CD4-positive, alpha-beta T cell (primary cell): ENCODE measurements at regions not wholly inside any gene's neighbourhood (a gene's known extent, or its start where the extent isn't known, plus 50 kb on each side); places are given as distances from the start of the nearest gene placed in this dataset.

Source experiments
- ATAC-seq: fragments of 200-7000 bp; cut with Tn5 transposase; one replicate; pipeline ENCODE4 v1.10.0; 2022; ENCODE audit warnings: mild to moderate bottlenecking; ENCODE audit not compliant: poor library complexity
- CTCF ChIA-PET: fragments of 350-600 bp; sonication (Branson Sonifier 250); formaldehyde crosslinking; loops from one replicate; lab custom pipeline; 2021; ENCODE audit warnings: antibody characterized with exemption, inconsistent platforms; lab: Charles Lee
- POLR2A ChIA-PET: fragments of 350-600 bp; sonication (Branson Sonifier 250); formaldehyde crosslinking; loops from one replicate; lab custom pipeline; 2021; ENCODE audit warnings: antibody characterized with exemption, inconsistent platforms; lab: Charles Lee
- DNase-seq, 14 experiments: peaks; one replicate each; pipeline ENCODE4 v3.0.0-alpha.2; 2013 to 2020; ENCODE audit warnings: mixed read lengths in 2 of 14
- H3K27ac ChIP-seq, 2 donors: one replicate each; pipeline versions ENCODE4 v1.5.1 to v1.7.0; 2013; ENCODE audit warnings: low read length in 2 of 2, low read depth in 1 of 2, mild to moderate bottlenecking in 1 of 2
- H3K27me3 ChIP-seq, 2 experiments: 1 replicate in 1 of 2; 2 replicates in 1 of 2; pipeline versions ENCODE4 v1.6.1 to v1.7.0; 2013; ENCODE audit warnings: low read length in 2 of 2, control low read depth in 1 of 2, mild to moderate bottlenecking in 1 of 2, moderate library complexity in 1 of 2; ENCODE audit not compliant: insufficient read depth in 2 of 2, control insufficient read depth in 1 of 2
- H3K36me3 ChIP-seq: one replicate; pipeline ENCODE4 v1.6.1; 2013; ENCODE audit warnings: low read length, control low read depth; ENCODE audit not compliant: insufficient read depth
- H3K4me1 ChIP-seq: one replicate; pipeline ENCODE4 v1.6.1; 2013; ENCODE audit warnings: low read length, control low read depth; ENCODE audit not compliant: insufficient read depth
- H3K4me3 ChIP-seq: one replicate; pipeline ENCODE4 v1.5.1; 2013; ENCODE audit warnings: mild to moderate bottlenecking, low read length, moderate library complexity
- H3K9me3 ChIP-seq, 2 experiments: 1 replicate in 1 of 2; 2 replicates in 1 of 2; pipeline versions ENCODE4 v1.6.1 to v1.7.0; 2013; ENCODE audit warnings: low read length in 2 of 2, mild to moderate bottlenecking in 2 of 2, control low read depth in 1 of 2, moderate library complexity in 1 of 2; ENCODE audit not compliant: control insufficient read depth in 1 of 2, insufficient read depth in 1 of 2
- H3K27ac Mint-ChIP-seq: one replicate; pipeline ENCODE4 v1.8.0; 2020; ENCODE audit warnings: mixed read lengths
- H3K27me3 Mint-ChIP-seq: one replicate; pipeline ENCODE4 v1.8.0; 2021; ENCODE audit warnings: mixed read lengths
- H3K36me3 Mint-ChIP-seq: one replicate; pipeline ENCODE4 v1.8.0; 2021; ENCODE audit warnings: low read depth, mixed read lengths
- H3K4me1 Mint-ChIP-seq: one replicate; pipeline ENCODE4 v1.8.0; 2021; ENCODE audit warnings: low read depth, mixed read lengths
- H3K4me3 Mint-ChIP-seq: one replicate; pipeline ENCODE4 v1.8.0; 2020; ENCODE audit warnings: mild to moderate bottlenecking, mixed read lengths
- H3K9me3 Mint-ChIP-seq: one replicate; pipeline ENCODE4 v1.8.0; 2020; ENCODE audit warnings: mixed read lengths
- intact Hi-C, 2 experiments: fragments of 100-400 bp; cut with DNase I in 1 of 2; cut with micrococcal nuclease in 1 of 2; formaldehyde crosslinking; loops; one replicate each; pipeline versions ENCODE4 v1.15.1 to v1.9.0; 2023 to 2025; cut with DNase I, micrococcal nuclease
- TF ChIP-seq, protein P1 (sequence below): fragments of 200-600 bp; IDR thresholded peaks from one replicate; pipeline ENCODE4 v1.8.0; 2022; ENCODE audit warnings: antibody characterized with exemption, mild to moderate bottlenecking

DNA sequence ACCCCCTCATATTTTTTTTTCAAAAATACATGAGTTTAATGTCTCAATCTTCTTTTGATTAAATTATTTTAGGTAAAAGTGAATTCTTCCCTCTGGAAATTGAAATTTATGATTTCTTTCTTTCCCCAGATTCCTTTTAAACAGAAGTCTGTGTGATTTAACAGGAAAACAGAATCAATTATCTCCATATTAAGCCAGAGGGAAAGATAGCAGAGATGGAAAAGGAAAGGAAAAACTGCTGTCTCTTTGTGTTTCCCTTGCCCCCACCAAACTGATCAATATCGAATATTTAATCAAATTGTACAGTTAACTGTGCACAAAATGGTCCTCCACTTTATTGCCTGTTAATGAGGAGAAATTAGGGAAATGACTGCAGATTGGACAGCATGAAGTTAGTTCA is 203.5 kb upstream of the NECTIN3 start:
- H3K4me3 ChIP-seq = no peak overlapping the region
- TF ChIP-seq, protein P1, sequence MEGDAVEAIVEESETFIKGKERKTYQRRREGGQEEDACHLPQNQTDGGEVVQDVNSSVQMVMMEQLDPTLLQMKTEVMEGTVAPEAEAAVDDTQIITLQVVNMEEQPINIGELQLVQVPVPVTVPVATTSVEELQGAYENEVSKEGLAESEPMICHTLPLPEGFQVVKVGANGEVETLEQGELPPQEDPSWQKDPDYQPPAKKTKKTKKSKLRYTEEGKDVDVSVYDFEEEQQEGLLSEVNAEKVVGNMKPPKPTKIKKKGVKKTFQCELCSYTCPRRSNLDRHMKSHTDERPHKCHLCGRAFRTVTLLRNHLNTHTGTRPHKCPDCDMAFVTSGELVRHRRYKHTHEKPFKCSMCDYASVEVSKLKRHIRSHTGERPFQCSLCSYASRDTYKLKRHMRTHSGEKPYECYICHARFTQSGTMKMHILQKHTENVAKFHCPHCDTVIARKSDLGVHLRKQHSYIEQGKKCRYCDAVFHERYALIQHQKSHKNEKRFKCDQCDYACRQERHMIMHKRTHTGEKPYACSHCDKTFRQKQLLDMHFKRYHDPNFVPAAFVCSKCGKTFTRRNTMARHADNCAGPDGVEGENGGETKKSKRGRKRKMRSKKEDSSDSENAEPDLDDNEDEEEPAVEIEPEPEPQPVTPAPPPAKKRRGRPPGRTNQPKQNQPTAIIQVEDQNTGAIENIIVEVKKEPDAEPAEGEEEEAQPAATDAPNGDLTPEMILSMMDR = no peak
- ChIA-PET CTCF (no interaction called here), POLR2A (no interaction called here)
- H3K9me3 ChIP-seq = no peaks in the 10 kb centered on the region
- H3K36me3 ChIP-seq = no peaks in the 10 kb centered on the region
- intact Hi-C loops = no loop called here
- Mint-ChIP-seq H3K4me1 (no peaks in the 10 kb centered on the region), H3K27ac (no peak overlapping the region), H3K9me3 (no peaks in the 10 kb centered on the region), H3K4me3 (no peak overlapping the region), H3K27me3 (no peaks in the 10 kb centered on the region), H3K36me3 (no peaks in the 10 kb centered on the region)
- DNase-seq (no peak), ATAC-seq (no peak)
- H3K4me1 ChIP-seq = no peaks in the 10 kb centered on the region
- no peak overlapping the region for H3K27ac ChIP-seq
- no peaks in the 10 kb centered on the region for H3K27me3 ChIP-seq

DNA sequence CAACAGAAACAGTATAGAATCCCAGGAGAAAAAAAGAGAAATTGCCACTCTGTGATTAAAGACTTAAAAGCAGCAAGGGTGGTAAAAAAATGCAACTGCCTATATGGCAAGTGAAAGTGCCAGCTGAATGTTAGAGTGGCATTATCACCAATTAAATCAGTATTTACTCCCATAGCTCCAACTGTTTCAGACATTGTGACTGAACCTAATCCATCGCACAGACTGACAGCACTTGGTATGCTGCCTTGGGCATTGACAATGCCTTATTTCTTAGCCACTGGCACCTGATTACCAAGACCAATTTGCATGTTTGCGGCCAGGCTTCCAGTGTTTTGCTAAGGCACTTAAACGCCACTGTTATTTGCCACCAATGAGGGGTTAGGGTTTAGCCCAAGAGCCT is 201.9 kb upstream of the NECTIN3 start:
- DNase-seq (no peak), ATAC-seq (no peak)
- no peaks in the 10 kb centered on the region for H3K9me3 Mint-ChIP-seq
- intact Hi-C loops = no loop called here
- ChIA-PET CTCF (interaction anchor here (1.1 kb wide), 1 partner anchor 14 kb away, joined by 3 read pairs; no protein-coding TSS in a partner anchor), POLR2A (no interaction called here)
- H3K4me3 Mint-ChIP-seq = no peak overlapping the region
- Histone ChIP-seq H3K4me1 (no peaks in the 10 kb centered on the region), H3K27me3 (no peaks in the 10 kb centered on the region), H3K27ac (no peak overlapping the region), H3K36me3 (no peaks in the 10 kb centered on the region), H3K4me3 (no peak overlapping the region), H3K9me3 (peaks cover 0 to 5% of the 10 kb centered on the region in 2 experiments)
- no peak overlapping the region for H3K27ac Mint-ChIP-seq
- H3K36me3 Mint-ChIP-seq = no peaks in the 10 kb centered on the region
- H3K27me3 Mint-ChIP-seq = no peaks in the 10 kb centered on the region
- H3K4me1 Mint-ChIP-seq = no peaks in the 10 kb centered on the region
- TF ChIP-seq, protein P1 = no peak

DNA sequence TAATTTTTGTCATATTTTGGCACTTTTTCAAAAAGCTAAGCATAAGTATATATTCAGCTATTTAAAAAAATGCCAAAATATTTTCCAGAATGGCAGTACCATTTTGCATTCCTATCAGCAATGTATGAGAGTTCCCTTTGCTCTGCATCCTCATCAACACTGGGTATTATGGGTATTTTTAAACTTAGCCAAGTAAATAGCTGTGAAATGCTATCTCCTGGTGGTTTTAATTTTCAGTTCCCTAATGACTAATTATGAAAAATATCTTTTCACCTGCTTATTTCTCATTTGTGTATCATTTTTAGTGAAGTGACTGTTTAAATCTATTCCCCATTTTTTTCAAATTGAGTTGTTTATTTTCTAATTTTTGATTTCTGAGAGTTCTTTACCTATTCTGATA is 199.7 kb upstream of the NECTIN3 start:
- ATAC-seq (no peak), DNase-seq (no peak)
- no peak overlapping the region for H3K4me3 ChIP-seq
- H3K27me3 ChIP-seq = no peaks in the 10 kb centered on the region
- H3K36me3 Mint-ChIP-seq = no peaks in the 10 kb centered on the region
- no peaks in the 10 kb centered on the region for H3K4me1 Mint-ChIP-seq
- no peak overlapping the region for H3K27ac ChIP-seq
- POLR2A ChIA-PET = no interaction called here
- no peaks in the 10 kb centered on the region for H3K4me1 ChIP-seq
- H3K4me3 Mint-ChIP-seq = no peak overlapping the region
- CTCF ChIA-PET = no interaction called here
- no peaks in the 10 kb centered on the region for H3K36me3 ChIP-seq
- H3K9me3 Mint-ChIP-seq = peaks cover 2% of the 10 kb centered on the region
- H3K27ac Mint-ChIP-seq = no peak overlapping the region
- H3K9me3 ChIP-seq = peaks cover 0 to 9% of the 10 kb centered on the region in 2 experiments
- TF ChIP-seq, protein P1 = no peak
- intact Hi-C loops = no loop called here
- H3K27me3 Mint-ChIP-seq = no peaks in the 10 kb centered on the region
